Gastroesophageal sphincter (tissue), 3 donors: ENCODE measurements at regions not wholly inside any gene's neighbourhood (a gene's known extent, or its start where the extent isn't known, plus 50 kb on each side); places are given as distances from the start of the nearest gene placed in this dataset.

Experiments used
- CTCF ChIP-seq, 4 experiments: fragments of 200-600 bp in 2 of 4; fragments of 450-650 bp in 2 of 4; sonication (generic) in 1 of 4; IDR thresholded peaks; one replicate each; pipeline ENCODE4 v1.5.1; 2017 to 2019; ENCODE audit warnings: antibody characterized with exemption in 4 of 4, mild to moderate bottlenecking in 2 of 4, moderate library complexity in 2 of 4
- POLR2A ChIP-seq, 2 donors: fragments of 450-650 bp; IDR thresholded peaks; one replicate each; pipeline ENCODE4 v1.6.1; 2017; ENCODE audit warnings: antibody characterized with exemption in 2 of 2, mild to moderate bottlenecking in 2 of 2, moderate library complexity in 1 of 2
- POLR2AphosphoS5 ChIP-seq: sonication (generic); formaldehyde crosslinking; IDR thresholded peaks from one replicate; pipeline ENCODE4 v1.6.1; 2017; ENCODE audit warnings: antibody characterized with exemption

- TF ChIP-seq CTCF (IDR thresholded peaks at IDR 0.05) = no peak
- TF ChIP-seq POLR2A (IDR thresholded peaks at IDR 0.05) = no peak
- no peak for TF ChIP-seq POLR2AphosphoS5
Observed at GRCh38 chr9:14406463-14406862, 92.5 kb upstream of the NFIB start.
